HG02884 (cell line): ENCODE measurements at regions not wholly inside any gene's neighbourhood (a gene's known extent, or its start where the extent isn't known, plus 50 kb on each side); places are given as distances from the start of the nearest gene placed in this dataset.
"Not testable (repeated sequence)": the region's sequence is repeated elsewhere in the genome, so short reads cannot be mapped to it uniquely, and the experiment has no call there.

Source experiments
- ATAC-seq: cut with Tn5 transposase; IDR thresholded peaks from one replicate; pipeline ENCODE4 v1.9.1; 2021; ENCODE audit warnings: mild to moderate bottlenecking, moderate library complexity; ENCODE audit not compliant: unreplicated experiment

DNA sequence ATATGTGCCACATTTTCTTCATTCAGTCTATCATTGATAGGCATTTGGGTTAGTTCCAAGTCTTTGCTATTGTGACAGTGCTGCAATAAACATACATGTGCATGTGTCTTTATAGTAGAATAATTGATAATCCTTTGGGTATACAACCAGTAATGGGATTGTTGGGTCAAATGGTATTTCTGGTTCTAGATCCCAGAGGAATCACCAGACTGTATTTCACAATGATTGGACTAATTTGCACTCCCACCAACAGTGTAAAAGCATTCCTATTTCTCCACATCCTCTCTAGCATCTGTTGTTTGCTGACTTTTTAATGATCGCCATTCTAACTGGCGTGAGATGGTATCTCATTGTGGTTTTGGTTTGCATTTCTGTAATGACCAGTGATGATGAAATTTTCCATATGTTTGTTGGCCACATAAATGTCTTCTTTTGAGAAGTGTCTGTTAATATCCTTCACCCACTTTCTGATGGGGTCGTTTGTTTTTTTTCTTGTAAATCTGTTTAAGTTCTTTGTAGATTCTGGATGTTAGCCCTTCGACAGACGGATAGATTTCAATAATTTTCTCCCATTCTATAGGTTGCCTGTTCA is 801.3 kb upstream of the ADAMTS5 start:
- not testable (repeated sequence) for ATAC-seq

DNA sequence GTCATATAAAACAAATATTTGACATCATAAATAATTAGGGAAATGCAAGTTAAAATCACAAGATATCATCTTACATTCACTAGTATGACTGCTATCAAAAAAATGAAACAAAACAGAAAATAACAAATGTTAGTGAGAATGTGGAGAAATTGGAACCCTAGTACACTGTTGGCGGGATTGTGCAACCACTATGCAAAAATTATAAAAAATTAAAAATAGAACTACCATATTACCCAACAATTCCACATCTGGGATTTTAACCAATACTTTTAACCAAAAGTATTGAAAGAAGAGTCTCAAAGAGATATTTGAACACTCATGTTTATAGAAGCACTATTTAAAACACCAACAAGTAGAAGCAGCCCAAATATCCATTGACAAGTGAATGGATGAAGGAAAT is 797.2 kb upstream of the ADAMTS5 start:
- ATAC-seq: no peak

DNA sequence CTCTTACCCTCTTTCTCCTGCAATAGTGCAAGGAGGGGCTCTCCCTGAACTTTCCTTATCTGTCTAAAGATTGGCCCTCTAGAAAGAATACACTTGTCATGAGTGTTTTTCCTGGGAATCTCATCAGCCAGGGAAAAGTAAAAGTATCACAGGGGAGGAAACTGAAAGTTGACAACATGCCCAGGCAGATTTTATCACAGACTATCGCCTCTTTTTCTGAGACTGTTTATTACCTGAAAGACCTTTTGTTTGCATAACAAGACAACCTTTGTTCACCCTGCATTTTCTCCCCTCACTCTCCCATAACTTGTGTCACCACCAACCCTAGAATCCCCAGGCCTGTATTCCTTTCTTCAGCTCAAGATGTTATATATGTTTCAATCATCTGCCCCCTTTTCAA is 794.7 kb upstream of the ADAMTS5 start:
- no peak for ATAC-seq

DNA sequence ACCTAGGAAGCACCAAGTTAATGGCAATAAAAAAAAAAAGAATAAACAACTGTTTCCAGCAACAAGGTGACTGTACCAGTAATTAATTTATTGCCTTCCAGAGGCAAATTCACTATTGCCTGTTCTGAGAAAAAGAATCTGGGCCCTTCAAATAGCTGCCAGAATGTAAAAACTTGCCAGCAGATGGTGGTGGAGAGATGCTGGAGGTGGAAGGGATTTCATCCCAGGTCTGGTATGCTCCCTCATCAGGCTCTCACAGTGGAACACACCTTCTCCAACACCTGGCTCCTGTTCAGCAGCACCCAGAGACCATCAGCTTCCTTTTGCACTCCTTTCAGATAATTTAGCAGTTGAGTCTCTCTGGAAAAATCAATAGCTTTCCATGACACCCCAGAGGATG is 792.9 kb upstream of the ADAMTS5 start:
- ATAC-seq: no peak

DNA sequence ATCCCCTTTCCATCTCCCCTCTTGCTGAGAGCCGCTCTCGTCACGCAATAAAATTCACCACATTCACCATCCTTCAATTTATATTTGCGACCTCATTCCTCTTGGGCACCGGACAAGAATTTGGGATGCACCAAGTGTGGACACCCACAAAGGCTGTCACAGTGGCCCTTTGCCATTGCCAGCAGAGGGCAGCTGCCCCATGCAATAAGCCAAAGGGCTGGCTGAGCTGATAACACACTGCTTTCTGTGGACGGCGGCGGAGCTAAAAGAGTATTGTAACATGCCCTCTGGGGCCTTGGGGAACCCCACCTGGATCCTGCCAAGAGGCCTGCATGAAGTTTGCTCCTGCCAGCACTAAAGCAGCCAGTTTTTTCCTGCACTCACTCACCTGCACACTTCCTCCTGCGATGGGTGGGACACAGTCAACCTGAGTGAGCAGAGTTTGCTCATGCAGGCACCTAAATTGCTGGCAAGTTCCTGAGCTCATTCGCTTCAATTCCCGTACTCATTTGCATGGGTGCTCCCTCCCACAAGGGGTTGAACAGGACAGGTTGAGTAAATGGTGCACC is 792.3 kb upstream of the ADAMTS5 start:
- no peak for ATAC-seq

DNA sequence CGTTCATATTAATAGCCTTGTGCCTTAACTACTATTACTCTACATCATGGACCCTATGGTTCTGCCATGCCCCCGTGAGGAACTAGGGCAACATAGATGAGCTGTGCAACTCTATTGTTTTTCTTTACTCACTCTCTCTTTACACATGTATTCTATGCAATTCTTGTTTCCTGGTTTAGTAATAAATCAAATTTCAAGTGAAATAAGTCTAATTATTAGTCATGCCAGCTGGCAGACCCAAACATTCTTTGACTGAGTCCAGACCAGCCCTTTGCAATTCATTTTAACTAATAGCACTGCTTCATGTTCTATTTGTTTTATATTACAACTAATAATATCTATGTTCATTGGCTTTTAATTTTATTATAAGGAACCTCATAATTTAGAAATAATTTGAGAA is 789.3 kb upstream of the ADAMTS5 start:
- no peak for ATAC-seq

DNA sequence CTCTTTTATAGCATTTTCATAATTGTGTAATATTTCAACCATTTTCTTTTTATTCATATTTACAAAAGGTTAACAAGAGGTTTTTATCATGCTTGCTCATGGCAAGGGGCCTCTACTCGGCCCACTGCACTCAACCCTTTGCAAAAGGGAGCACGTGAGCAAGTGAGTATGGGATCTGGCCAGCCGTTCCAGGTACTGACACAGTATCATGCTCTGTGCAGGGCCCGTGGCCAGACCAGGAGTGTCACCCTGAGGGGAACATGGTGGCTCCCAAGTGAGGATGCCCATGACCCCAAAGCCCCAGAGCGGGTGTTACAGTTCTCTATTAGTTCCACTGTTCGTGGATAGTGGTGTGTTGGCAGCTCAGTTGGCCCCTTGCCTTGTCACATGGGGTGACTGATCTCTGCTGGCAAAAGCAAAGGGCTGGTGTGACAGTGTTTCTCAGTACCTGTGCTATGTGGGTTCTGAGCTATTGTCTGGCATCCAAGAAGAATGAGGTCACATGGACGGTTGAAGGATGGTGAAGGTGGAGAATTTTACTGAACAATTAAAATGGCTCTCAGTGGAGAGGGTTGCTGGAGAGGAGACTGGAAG is 777.2 kb upstream of the ADAMTS5 start:
- no peak for ATAC-seq

DNA sequence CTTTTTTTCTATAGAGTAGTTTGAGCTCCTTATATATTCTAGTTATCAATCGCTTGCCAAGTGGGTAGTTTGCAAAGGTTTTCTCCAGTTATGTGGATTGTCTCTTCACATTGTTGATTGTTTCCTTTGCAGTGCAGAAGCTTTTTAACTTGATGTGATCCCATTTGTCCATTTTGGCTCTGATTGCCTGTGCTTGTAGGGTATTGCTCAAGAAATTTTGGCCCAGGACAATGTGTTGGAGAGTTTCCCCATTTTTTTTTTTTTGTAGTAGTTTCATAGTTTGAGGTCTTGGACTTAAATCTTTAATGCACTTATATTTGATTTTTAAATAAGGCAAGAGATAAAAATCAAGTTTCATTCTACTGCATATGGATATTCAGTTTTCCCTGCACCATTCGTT is 774.8 kb upstream of the ADAMTS5 start:
- ATAC-seq: no peak

DNA sequence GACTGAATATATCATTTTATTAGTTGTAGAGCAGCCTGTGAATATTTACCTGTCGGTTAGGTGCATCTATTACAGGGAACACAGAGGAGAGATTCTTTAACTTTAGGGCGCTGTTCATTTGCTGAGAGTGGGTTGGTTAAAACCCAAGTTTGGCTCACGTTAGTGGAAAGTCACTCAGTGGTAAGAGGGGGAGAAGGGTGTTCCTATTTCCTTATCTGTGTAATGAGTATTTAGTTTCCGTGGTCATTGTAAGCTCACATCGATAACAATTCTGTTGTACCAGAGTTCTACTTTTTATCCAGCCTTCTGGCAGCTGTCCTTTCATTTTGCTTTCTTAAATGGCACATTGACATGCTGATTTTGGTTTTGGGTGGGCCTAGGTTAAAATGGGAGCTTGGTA is 773.2 kb upstream of the ADAMTS5 start:
- ATAC-seq: no peak

DNA sequence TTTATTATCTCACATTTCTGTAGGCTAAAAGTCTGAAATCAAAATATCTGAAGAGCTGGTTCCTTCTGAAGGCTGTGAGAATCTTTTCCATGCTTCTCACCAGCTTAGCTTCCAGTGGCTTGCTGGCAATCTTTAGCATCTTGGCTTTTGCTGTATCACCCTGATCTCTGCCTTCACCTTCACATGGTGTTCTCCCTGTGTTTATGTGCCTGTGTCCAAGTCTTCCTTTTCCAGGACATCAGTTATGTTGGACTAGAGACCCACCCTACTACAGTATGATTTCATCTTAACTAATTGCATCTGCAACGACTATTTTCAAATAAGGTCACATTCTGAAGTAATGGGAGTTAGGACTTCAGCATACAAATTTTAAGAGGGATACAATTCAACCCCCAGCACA is 772.3 kb upstream of the ADAMTS5 start:
- ATAC-seq: no peak

DNA sequence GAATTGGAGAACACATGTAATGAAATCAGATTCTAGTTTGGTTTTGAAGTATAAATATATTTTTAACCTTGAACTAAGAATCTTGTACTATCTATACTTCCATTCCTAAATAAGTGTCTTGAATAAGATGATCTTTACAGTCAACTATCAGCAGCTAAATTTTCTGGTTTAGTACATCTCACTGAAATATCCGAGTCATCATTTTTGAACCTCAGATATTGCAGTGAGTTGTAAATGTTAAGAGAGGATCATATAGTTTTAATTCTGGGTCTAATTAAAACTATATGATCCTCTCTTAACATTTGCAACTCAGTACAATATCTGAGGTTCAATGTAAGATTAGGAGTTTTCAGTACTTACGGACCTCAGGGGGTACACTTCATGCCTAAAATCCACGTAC is 768.8 kb upstream of the ADAMTS5 start:
- no peak for ATAC-seq

DNA sequence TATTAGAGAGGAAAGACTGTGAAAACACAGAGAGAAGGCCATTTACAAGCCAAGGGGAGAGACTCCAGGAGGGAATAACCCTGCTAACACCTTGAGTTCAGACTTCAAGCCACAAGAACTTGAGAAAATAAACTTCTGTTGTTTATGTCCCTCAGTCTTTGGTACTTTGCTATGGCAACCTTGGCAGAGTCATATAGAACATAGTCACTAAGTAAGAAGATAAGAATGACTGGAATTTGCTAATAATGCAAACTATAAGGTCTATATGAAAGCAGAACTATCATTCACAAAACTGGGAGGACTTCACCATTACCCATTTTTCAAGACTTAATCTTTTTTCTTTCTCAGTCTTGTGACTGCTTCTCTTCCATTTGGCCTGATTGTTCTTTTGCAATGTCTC is 767.3 kb upstream of the ADAMTS5 start:
- ATAC-seq: no peak

DNA sequence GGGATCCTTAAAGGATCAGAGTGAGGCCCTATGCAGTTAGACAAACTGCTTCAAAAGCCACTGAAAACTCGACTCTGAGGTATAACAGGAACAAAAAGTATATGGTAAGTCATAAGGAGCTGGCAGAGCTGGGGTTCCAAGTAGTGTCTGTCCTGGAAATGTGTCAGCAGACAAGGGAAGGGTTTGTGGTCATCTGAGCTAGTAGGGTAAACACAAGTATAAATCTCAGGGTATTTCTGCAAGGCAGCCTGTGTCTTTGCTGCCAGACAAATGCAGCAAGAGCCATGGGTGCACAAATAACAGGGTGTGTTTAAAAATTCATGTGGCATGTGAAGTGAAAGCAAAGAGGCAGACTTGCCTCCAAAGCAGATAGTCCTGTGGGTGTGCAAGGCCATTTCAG is 759.0 kb upstream of the ADAMTS5 start:
- ATAC-seq: no peak

DNA sequence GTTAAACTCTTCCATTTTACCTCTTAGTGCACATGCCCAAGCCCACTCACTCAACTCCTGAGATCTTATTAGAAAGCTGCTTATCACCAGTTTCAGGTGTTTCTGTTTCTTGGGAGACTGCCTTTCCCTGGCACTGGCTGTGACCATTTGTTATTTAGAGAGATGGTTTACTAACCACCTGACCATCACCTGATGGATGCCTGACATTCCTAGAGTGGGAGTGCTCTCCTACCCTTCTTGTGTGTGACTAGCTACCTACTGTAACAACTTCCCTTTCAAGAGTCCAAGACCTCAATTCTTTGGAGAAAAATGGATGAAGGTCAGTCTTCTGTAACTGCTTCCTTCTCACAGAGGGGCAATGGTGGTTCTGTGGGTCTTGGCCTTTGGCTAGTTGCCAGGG is 755.2 kb upstream of the ADAMTS5 start:
- no peak for ATAC-seq

DNA sequence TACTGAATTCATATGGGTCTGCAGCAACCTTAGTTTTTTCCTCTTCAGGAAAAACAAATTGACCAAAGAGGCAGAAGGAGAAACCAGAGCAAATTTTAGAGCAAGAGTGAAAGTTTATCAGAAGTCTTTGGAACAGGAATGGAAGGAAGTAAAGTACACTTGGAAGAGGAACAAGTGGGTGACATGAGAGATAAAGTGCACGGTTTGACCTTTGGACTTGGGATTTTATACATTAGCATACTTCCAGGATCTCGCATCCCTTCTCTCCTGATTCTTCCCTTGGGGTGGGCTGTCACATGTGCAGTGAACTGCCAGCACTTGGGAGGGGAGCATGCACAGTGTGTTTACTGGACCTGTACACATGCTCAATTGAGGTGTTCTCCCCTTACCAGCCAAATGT is 754.8 kb upstream of the ADAMTS5 start:
- no peak for ATAC-seq

DNA sequence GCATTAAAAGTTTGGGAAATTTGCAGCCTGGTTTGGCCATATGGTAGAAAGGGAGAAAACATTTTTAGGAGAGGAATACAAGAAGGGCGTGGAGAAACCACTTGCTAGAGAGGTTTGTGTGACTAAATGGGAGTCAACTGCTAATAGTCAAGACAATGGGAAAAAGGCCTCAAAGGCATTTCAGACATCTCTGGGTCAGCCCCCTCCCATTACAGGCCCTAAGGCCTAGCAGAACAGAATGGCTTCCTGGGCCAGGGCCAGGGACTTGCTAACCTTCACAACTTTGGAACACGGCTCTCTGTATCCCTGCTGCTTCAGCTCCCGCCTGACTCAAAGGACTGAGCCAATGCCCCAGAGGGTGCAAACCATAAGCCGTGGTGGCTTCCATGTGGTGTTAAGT is 752.3 kb upstream of the ADAMTS5 start:
- no peak for ATAC-seq

DNA sequence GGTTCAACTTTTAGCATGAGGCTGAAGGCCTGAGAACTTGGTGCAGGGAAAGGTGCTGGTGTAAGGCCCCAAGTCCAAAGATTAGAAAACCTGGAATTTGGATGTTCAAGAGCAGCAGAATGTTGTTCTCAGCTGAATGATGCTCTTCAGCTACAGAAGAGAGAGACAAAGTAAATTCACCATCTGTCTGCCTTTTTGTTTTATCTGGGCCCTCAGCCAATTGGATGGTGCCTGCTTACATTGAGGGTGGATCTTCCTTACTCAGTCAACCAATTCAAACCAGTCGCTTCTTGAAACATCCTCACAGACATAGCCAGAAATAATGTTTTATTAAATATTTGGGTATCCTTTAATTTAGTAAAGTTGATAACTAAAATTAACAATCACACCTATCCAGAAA is 748.2 kb upstream of the ADAMTS5 start:
- ATAC-seq: no peak

DNA sequence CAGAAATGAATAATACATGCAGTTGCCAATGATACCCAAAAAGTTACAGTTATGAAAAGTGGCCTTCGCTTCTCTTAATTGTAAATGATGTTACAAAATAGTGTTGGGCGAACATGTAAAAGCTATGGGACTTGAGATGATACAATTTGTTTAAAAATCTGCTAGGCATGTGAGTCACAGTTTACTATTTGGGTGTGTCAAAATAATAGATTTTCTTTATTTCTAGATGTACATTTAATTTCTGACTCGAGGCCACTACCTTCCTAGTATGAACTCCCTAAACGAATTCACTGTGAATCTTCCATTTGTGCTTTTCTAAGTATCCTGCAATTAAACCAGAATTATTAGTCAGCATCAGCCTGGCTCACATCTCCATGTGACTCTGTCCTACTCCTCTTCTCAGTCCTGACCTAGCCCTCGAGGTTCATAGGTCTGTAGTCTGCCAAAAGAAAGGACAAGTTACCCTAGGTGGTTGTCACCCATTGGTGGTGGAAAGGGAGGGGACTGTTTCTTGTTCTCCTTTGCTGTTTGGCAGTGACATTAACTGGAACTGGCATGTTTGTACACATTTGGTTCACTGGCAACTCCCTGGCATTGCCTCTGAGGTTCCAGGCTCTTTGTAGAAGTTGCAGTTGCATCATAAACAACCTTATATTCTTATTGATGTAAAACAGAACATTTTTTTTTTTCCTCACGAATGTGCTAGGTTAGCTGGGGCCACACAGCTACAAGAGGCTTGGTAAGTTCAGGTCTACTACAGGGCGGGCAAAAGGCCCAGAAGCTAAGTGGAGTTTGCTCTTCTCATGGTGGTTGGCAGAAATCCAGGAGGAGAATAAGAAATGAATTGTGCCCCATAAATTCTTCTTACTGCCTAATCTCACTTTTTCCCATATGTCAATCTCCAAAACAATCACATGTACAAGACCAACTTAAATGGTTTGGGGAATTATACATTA is 746.5 kb upstream of the ADAMTS5 start:
- no peak for ATAC-seq

DNA sequence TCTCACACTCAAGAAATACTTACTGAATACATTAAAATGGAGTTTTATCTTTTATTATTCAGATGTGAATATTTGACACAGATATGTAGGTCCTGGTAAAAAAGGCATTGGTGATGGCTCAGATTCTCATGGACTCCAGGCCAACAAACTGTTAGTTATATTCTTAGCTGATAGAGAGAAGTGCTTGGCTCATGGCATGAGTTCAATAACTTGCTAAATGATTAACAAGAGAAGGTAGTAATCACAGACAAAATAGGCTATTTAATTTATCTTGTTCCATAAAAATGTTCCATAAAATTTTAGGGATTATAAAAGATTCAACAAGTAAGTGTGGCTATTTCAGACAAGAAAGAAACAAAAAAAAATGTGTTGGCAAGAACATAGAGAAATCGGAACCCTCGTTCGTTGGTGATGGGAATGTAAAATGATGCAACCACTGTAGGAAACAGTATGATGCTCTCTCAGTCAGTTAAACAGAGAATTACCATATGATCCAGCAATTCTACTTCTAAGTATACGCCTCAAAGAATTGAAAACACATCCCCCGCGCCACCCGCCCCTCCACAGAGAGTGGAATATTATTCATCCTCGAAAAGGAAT is 737.8 kb upstream of the ADAMTS5 start:
- no peak for ATAC-seq

DNA sequence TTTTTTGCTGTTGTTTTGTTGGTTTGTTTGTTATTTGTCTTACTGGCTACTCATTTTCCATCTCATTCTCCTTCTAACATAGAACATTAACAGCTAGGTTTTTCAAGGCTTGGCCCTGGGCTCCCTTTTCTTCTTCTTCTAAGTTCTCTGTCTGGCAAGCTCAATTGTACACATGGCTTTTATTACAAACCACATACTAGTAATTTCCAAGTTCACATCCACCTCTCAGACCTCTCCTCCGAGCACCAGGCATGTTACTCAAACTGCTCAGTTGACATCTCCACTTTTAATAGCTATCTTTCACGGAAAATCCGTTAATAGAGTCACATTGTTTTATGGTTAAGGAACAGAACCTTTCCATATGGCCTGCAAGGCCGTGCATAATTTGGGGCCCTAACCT is 736.9 kb upstream of the ADAMTS5 start:
- no peak for ATAC-seq

DNA sequence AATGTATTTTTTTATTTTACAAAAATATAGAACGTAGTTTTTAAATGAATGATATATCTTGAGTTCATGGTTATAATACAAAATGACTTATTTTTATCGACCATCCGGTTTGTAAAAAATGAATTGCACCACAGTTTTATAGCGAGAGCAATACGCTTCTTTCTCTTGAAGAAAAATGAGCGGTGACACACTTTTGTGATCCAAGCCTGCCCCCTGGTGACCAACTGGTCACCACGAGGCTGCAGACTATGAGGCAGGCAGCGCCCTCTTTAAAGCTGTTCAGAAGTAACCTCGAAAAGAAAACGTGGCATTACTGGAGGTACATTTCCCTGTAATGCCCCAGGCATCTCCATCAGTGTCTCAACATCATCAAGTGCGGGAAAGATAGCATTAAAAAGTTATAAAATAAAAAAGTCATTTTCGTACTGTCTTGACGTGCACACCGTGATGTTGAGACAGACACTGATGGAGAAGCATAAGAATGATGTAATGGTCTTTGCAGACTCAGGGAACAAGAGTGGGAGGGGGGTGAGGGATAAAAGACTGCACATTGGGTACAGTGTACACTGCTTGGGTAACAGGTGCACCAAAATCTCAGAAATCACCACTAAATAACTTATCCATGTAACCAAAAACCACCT is 734.2 kb upstream of the ADAMTS5 start:
- ATAC-seq: peak; percentile 59
